Ovary (tissue), 7 donors: ENCODE measurements at regions not wholly inside any gene's neighbourhood (a gene's known extent, or its start where the extent isn't known, plus 50 kb on each side); places are given as distances from the start of the nearest gene placed in this dataset.

Experiments used
- DNase-seq, 5 donors: peaks; one replicate each; pipeline ENCODE4 v3.0.0-alpha.2; 2019 to 2020
- H3K27ac ChIP-seq, 2 donors: fragments of 200-600 bp; one replicate each; pipeline versions ENCODE4 v1.5.1 to v1.8.0; 2019 to 2022
- H3K27me3 ChIP-seq: fragments of 200-600 bp; one replicate; pipeline ENCODE4 v1.8.0; 2022
- H3K36me3 ChIP-seq: fragments of 200-600 bp; sonication (generic); one replicate; pipeline ENCODE4 v1.5.1; 2019
- H3K4me1 ChIP-seq: one replicate; pipeline ENCODE4 v1.8.1; 2013; ENCODE audit warnings: mild to moderate bottlenecking, moderate library complexity; ENCODE audit not compliant: insufficient read depth
- H3K4me3 ChIP-seq: fragments of 200-600 bp; sonication (generic); one replicate; pipeline ENCODE4 v1.5.1; 2017
- H3K9me3 ChIP-seq, 2 donors: fragments of 200-600 bp in 1 of 2; sonication (generic) in 1 of 2; one replicate each; pipeline versions ENCODE4 v1.5.1 to v1.8.1; 2013 to 2019; ENCODE audit warnings: mild to moderate bottlenecking in 1 of 2, moderate library complexity in 1 of 2
- EP300 ChIP-seq: sonication (generic); formaldehyde crosslinking; IDR thresholded peaks from one replicate; pipeline ENCODE4 v1.6.1; 2017; ENCODE audit warnings: antibody characterized with exemption
- POLR2A ChIP-seq: fragments of 450-650 bp; IDR thresholded peaks from one replicate; pipeline ENCODE4 v1.6.1; 2017; ENCODE audit warnings: antibody characterized with exemption, mild to moderate bottlenecking, moderate library complexity
- WGBS, 3 donors: extraction: QIAGEN DNeasy Blood & Tissue Kit in 1 of 3; methylation state at CpG; one replicate each; pipeline versions ENCODE4 v1.1.5 to v1.1.7; 2013 to 2017; 5-methylcytosine and 5-hydroxymethylcytosine counted together
- intact Hi-C, 4 donors: fragments of 100-400 bp; cut with DNase I; formaldehyde crosslinking; loops; one replicate each; pipeline versions ENCODE4 v1.11.0 to v1.15.1; 2022 to 2023
- TF ChIP-seq, protein P1 (sequence below), 3 donors: fragments of 450-650 bp in 2 of 3; fragments of 200-600 bp in 1 of 3; IDR thresholded peaks; one replicate each; pipeline versions ENCODE4 v1.5.1 to v1.8.0; 2016 to 2022; ENCODE audit warnings: antibody characterized with exemption in 3 of 3, mild to moderate bottlenecking in 1 of 3
- donor health status: DM: no; HTN: no; CAD: no; lungs with moderate emphysema.
- donor health status: DM: no; HTN: no; CAD: no.
- donor health status: Bipolar disorder and iron deficiency.
- donor health status: DM: no; HTN: no; CAD: no.
- donor health status: DM: yes; HTN: yes; CAD: no.

GRCh38 chrX:15059474-15059873 is 186.3 kb downstream of the MOSPD2 start:
- TF ChIP-seq, protein P1, sequence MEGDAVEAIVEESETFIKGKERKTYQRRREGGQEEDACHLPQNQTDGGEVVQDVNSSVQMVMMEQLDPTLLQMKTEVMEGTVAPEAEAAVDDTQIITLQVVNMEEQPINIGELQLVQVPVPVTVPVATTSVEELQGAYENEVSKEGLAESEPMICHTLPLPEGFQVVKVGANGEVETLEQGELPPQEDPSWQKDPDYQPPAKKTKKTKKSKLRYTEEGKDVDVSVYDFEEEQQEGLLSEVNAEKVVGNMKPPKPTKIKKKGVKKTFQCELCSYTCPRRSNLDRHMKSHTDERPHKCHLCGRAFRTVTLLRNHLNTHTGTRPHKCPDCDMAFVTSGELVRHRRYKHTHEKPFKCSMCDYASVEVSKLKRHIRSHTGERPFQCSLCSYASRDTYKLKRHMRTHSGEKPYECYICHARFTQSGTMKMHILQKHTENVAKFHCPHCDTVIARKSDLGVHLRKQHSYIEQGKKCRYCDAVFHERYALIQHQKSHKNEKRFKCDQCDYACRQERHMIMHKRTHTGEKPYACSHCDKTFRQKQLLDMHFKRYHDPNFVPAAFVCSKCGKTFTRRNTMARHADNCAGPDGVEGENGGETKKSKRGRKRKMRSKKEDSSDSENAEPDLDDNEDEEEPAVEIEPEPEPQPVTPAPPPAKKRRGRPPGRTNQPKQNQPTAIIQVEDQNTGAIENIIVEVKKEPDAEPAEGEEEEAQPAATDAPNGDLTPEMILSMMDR (IDR thresholded peaks at IDR 0.05) = no peak
- no peak for TF ChIP-seq EP300
- TF ChIP-seq POLR2A = no peak
- intact Hi-C loops = no loop called here
- no peaks in the 10 kb centered on the region for H3K27me3 ChIP-seq
- no peak overlapping the region for H3K27ac ChIP-seq
- H3K36me3 ChIP-seq = no peaks in the 10 kb centered on the region
- no peaks in the 10 kb centered on the region for H3K4me1 ChIP-seq
- H3K9me3 ChIP-seq = no peaks in the 10 kb centered on the region
- no peak overlapping the region for H3K4me3 ChIP-seq
- 47 to 60% (median 57%) methylated on average over 2 of the region's 2 CpGs for WGBS, 3 donors
- no peak for DNase-seq

DNA sequence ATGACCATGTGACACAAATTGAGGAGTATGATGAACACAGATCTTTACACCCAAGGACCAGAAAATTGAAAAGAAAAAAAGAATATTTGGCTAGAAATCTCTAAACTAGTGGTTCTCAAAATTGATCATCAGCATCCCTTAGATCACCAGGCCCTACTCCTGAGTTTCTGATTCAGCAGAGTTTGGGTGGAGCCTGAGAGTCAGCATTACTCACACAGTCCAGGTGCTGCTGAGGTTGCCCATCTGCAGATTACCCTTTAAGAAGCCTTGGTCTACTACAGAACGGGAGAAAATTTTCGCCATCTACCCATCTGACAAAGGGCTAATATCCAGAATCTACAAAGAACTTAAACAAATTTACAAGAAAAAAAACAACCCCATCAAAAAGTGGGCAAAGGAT is 182.8 kb downstream of the MOSPD2 start:
- WGBS, 3 donors = 69 to 75% (median 71%) methylated on average over 2 of the region's 2 CpGs
- H3K27me3 ChIP-seq = no peaks in the 10 kb centered on the region
- DNase-seq = no peak
- no peak overlapping the region for H3K27ac ChIP-seq
- no peak overlapping the region for H3K4me3 ChIP-seq
- no peak for TF ChIP-seq POLR2A
- TF ChIP-seq, protein P1 (IDR thresholded peaks at IDR 0.05) = no peak
- TF ChIP-seq EP300 = no peak
- no peaks in the 10 kb centered on the region for H3K9me3 ChIP-seq
- H3K36me3 ChIP-seq = no peaks in the 10 kb centered on the region
- no peaks in the 10 kb centered on the region for H3K4me1 ChIP-seq
- intact Hi-C loops = no loop called here

- Histone ChIP-seq H3K27me3 (no peaks in the 10 kb centered on the region), H3K27ac (no peak overlapping the region), H3K4me1 (no peaks in the 10 kb centered on the region), H3K36me3 (no peaks in the 10 kb centered on the region), H3K4me3 (no peak overlapping the region), H3K9me3 (no peaks in the 10 kb centered on the region)
- WGBS, 3 donors = 64 to 69% (median 65%) methylated on average over 3 of the region's 3 CpGs
- DNase-seq = no peak
- intact Hi-C loops = no loop called here
- TF ChIP-seq, protein P1 (IDR thresholded peaks at IDR 0.05) = no peak
- TF ChIP-seq POLR2A = no peak
- TF ChIP-seq EP300 = no peak
Observed at GRCh38 chrX:15055146-15055930, 182.1 kb downstream of the MOSPD2 start.

DNA sequence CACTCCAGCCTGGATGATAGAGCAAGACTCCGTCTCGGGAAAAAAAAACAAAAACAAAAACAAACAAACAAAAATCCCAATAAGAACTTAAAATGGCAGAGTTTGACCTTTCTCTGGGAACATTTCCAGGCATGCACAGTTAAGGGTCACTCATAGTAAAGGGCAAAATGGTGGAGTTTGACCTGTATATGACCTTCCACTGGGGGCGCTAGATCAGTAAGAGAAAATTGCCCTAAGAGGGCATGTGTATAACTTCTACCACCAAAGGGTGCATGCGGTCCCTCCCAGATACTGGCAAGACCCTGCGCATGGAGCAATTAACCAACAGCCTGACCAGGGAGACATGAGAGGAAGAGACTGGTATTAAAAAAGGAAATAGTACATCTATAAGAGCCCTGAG is 177.2 kb downstream of the MOSPD2 start:
- Histone ChIP-seq H3K27ac (no peak overlapping the region), H3K36me3 (no peaks in the 10 kb centered on the region), H3K27me3 (no peaks in the 10 kb centered on the region), H3K9me3 (no peaks in the 10 kb centered on the region), H3K4me3 (no peak overlapping the region), H3K4me1 (no peaks in the 10 kb centered on the region)
- intact Hi-C loops = no loop called here
- DNase-seq = no peak
- TF ChIP-seq POLR2A = no peak
- TF ChIP-seq, protein P1 (IDR thresholded peaks at IDR 0.05) = no peak
- TF ChIP-seq EP300 = no peak
- 74 to 80% (median 75%) methylated on average over 5 of the region's 5 CpGs for WGBS, 3 donors
